ENCODE measurements at regions not wholly inside any gene's neighbourhood (a gene's known extent, or its start where the extent isn't known, plus 50 kb on each side); places are given as distances from the start of the nearest gene placed in this dataset.

- TF ChIP-seq PATZ1 (CRISPR knock-in tag; IDR thresholded peaks at IDR 0.05; ENCODE audit: borderline replicate concordance) (no peak), RARB (CRISPR knock-in tag; IDR thresholded peaks at IDR 0.05) (no peak), ZNF70 (CRISPR knock-in tag; IDR thresholded peaks at IDR 0.05) (no peak), TOX (CRISPR knock-in tag; IDR thresholded peaks at IDR 0.05; ENCODE audit: borderline replicate concordance) (no peak), GLIS3 (CRISPR knock-in tag; IDR thresholded peaks at IDR 0.05) (no peak)
- TF ChIP-seq, protein P1, sequence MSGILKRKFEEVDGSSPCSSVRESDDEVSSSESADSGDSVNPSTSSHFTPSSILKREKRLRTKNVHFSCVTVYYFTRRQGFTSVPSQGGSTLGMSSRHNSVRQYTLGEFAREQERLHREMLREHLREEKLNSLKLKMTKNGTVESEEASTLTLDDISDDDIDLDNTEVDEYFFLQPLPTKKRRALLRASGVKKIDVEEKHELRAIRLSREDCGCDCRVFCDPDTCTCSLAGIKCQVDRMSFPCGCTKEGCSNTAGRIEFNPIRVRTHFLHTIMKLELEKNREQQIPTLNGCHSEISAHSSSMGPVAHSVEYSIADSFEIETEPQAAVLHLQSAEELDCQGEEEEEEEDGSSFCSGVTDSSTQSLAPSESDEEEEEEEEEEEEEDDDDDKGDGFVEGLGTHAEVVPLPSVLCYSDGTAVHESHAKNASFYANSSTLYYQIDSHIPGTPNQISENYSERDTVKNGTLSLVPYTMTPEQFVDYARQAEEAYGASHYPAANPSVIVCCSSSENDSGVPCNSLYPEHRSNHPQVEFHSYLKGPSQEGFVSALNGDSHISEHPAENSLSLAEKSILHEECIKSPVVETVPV (CRISPR knock-in tag; IDR thresholded peaks at IDR 0.05) = no peak
Measured at GRCh38 chr7:12888717-12889116, 201.3 kb downstream of the ARL4A start.

Measured in SK-N-SH treated with all-trans-retinoic acid at 6 μM for 48 hours (cell line).